Peyer's patch (tissue), 4 donors: ENCODE measurements at regions not wholly inside any gene's neighbourhood (a gene's known extent, or its start where the extent isn't known, plus 50 kb on each side); places are given as distances from the start of the nearest gene placed in this dataset.

Experiments used
- DNase-seq, 3 donors: peaks; one replicate each; pipeline ENCODE4 v3.0.0-alpha.2; 2017 to 2019
- H3K27ac ChIP-seq, 4 donors: fragments of 200-600 bp; sonication (generic); one replicate each; pipeline ENCODE4 v1.5.1; 2016 to 2019
- H3K27me3 ChIP-seq, 2 donors: fragments of 200-600 bp; sonication (generic); one replicate each; pipeline ENCODE4 v1.5.1; 2019
- H3K36me3 ChIP-seq, 3 donors: fragments of 200-600 bp; sonication (generic); one replicate each; pipeline ENCODE4 v1.5.1; 2016 to 2019
- H3K4me1 ChIP-seq, 4 donors: fragments of 200-600 bp; sonication (generic); one replicate each; pipeline ENCODE4 v1.5.1; 2016 to 2019
- H3K4me3 ChIP-seq, 4 donors: fragments of 200-600 bp; sonication (generic); 1 replicate in 3 of 4; 2 replicates in 1 of 4; pipeline ENCODE4 v1.5.1; 2016 to 2019; ENCODE audit warnings: mild to moderate bottlenecking in 1 of 4
- H3K9me3 ChIP-seq, 4 donors: fragments of 200-600 bp; sonication (generic); one replicate each; pipeline ENCODE4 v1.5.1; 2016 to 2019; ENCODE audit warnings: mild to moderate bottlenecking in 1 of 4
- CTCF ChIP-seq, 6 experiments: fragments of 450-650 bp in 4 of 6; fragments of 200-600 bp in 2 of 6; sonication (generic) in 1 of 6; IDR thresholded peaks; one replicate each; pipeline ENCODE4 v1.5.1; 2017 to 2019; ENCODE audit warnings: antibody characterized with exemption in 6 of 6, mild to moderate bottlenecking in 3 of 6, moderate library complexity in 1 of 6
- POLR2A ChIP-seq, 2 donors: fragments of 450-650 bp; IDR thresholded peaks; one replicate each; pipeline ENCODE4 v1.5.1; 2017; ENCODE audit warnings: antibody characterized with exemption in 2 of 2, mild to moderate bottlenecking in 2 of 2, moderate library complexity in 2 of 2

DNA sequence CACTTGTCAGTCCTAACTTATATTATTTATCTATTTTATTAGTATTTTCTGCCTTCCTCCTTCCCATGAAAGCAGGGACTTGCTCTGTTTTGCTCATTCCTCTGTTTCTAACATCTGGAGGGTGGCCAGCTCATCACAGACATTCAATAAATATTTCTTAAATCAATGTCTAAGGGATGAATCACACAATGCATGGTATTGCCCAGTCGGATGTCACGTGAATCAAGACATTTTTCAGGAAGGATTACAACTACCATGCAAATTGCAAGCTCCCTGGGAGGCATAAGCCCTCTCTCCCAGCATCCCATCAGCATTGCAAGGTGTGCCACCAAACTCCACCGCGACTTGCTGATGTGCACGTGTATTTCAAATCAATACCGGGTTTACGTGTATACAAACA, 146.6 kb upstream of the RNF32 start:
- no peak overlapping the region for H3K27ac ChIP-seq
- no peak overlapping the region for H3K4me3 ChIP-seq
- no peaks in the 10 kb centered on the region for H3K27me3 ChIP-seq
- no peaks in the 10 kb centered on the region for H3K36me3 ChIP-seq
- no peak for DNase-seq
- no peaks in the 10 kb centered on the region for H3K9me3 ChIP-seq
- H3K4me1 ChIP-seq = no peaks in the 10 kb centered on the region
- TF ChIP-seq CTCF (IDR thresholded peaks at IDR 0.05) = no peak
- TF ChIP-seq POLR2A (IDR thresholded peaks at IDR 0.05) = no peak

DNA sequence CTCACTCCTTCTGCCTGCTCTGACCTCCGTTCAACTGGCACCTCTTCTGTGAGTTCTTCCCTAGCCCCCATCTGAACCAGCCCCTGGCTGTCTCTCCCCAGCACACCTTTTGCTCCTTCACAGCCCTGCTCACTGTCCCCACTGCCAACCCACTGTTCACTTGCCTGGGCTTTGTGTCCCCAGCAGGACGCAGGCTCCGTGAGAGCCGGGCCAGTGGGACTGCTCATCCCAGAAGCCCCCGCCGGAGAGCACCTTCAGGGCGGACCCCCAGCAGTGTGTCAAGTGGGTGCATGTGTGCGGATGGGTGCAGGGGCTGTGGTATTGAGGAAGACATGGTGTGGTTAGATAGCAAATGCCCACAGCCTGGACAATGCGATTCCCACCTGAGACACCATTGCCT, 148.4 kb upstream of the RNF32 start:
- Histone ChIP-seq H3K4me1 (no peaks in the 10 kb centered on the region), H3K27ac (no peak overlapping the region), H3K4me3 (no peak overlapping the region), H3K27me3 (no peaks in the 10 kb centered on the region), H3K9me3 (no peaks in the 10 kb centered on the region), H3K36me3 (no peaks in the 10 kb centered on the region)
- DNase-seq = no peak
- no peak for TF ChIP-seq POLR2A (IDR thresholded peaks at IDR 0.05)
- no peak for TF ChIP-seq CTCF (IDR thresholded peaks at IDR 0.05)

DNA sequence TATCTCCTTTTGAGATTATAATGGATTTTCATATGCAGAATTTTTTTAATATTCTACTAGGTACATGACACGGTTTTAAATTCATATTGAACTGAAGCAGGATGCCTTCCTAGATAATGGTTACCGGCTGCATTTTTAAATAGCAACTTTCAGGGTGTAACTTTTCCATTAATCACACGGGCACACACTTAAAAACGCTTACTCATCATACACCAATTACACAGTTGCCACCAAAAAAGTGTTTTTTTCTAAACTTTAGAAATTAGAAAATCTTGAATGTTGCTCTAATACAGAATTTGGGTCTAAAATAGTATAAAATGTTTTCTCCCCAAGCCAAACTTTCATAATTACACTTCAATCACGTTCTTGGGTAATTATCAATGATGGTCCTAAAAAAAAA, 149.1 kb upstream of the RNF32 start:
- no peak for TF ChIP-seq CTCF (IDR thresholded peaks at IDR 0.05)
- TF ChIP-seq POLR2A (IDR thresholded peaks at IDR 0.05) = no peak
- Histone ChIP-seq H3K4me1 (no peaks in the 10 kb centered on the region), H3K4me3 (no peak overlapping the region), H3K9me3 (no peaks in the 10 kb centered on the region), H3K27me3 (no peaks in the 10 kb centered on the region), H3K36me3 (no peaks in the 10 kb centered on the region), H3K27ac (no peak overlapping the region)
- DNase-seq = no peak

DNA sequence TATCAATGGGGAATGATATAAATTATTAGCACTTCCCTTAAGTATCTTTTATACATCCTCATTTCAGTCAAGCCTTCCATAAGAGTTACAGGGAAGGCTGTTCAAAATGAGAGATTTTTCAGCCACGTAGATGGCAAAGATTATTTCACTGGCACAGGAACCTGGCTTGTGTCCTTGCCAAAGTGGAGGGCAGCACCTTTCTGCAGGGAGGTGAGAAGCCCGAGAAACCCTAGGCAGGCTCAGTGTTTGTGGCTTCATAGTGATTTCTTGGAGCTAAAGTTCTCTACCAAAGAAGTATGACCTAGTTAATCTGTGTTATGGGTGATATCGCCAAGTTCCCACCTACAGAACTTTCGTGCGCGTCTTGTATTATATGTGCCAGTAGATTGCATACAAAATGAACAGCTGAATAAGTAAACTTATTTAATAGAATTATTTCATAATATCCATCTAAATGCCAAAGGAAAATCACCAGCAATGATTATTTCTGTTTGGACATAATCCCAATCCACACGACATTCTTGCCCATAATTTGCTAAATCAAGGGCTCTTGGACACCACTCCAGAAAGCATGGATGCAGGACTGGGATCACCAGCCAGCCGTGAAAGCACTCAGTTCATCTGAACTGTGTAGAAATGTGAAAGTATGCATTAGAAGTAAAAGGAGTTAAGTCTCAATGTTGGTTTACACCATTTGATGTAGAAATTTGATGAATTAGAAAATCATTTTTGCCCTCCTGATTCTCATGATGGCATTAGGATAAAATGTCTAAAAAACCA, 150.4 kb upstream of the RNF32 start:
- no peak for DNase-seq
- TF ChIP-seq CTCF (IDR thresholded peaks at IDR 0.05) (no peak), POLR2A (IDR thresholded peaks at IDR 0.05) (no peak)
- Histone ChIP-seq H3K27ac (no peak overlapping the region), H3K27me3 (no peaks in the 10 kb centered on the region), H3K4me1 (no peaks in the 10 kb centered on the region), H3K36me3 (no peaks in the 10 kb centered on the region), H3K9me3 (no peaks in the 10 kb centered on the region), H3K4me3 (no peak overlapping the region)

- no peaks in the 10 kb centered on the region for H3K4me1 ChIP-seq
- no peak for DNase-seq
- no peak for TF ChIP-seq POLR2A (IDR thresholded peaks at IDR 0.05)
- TF ChIP-seq CTCF (IDR thresholded peaks at IDR 0.05) = no peak
- H3K4me3 ChIP-seq = no peak overlapping the region
- H3K36me3 ChIP-seq = no peaks in the 10 kb centered on the region
- no peak overlapping the region for H3K27ac ChIP-seq
- H3K27me3 ChIP-seq = no peaks in the 10 kb centered on the region
- no peaks in the 10 kb centered on the region for H3K9me3 ChIP-seq
Measured at GRCh38 chr7:156487811-156488533, 152.6 kb upstream of the RNF32 start.
